ENCODE measurements at regions not wholly inside any gene's neighbourhood (a gene's known extent, or its start where the extent isn't known, plus 50 kb on each side); places are given as distances from the start of the nearest gene placed in this dataset.

GRCh38 chr2:117195381-117195780, 619.1 kb upstream of the DDX18 start:
- TF ChIP-seq SUZ12 (IDR thresholded peaks at IDR 0.05) = no peak
- TF ChIP-seq FOXM1 (IDR thresholded peaks at IDR 0.05; ENCODE audit: borderline replicate concordance) = no peak

All from HEK293T (cell line).